Hematopoietic multipotent progenitor cell treated with erythropoietin and hydrocortisone succinate and interleukin-3 and kit ligand, for 6 days (in vitro differentiated cells): ENCODE measurements at regions not wholly inside any gene's neighbourhood (a gene's known extent, or its start where the extent isn't known, plus 50 kb on each side); places are given as distances from the start of the nearest gene placed in this dataset.
"Not testable (repeated sequence)": the region's sequence is repeated elsewhere in the genome, so short reads cannot be mapped to it uniquely, and the experiment has no call there.

Experiments
- DNase-seq: peaks from one replicate; pipeline ENCODE4 v3.0.0-alpha.2; 2015

GRCh38 chr4:126172126-126172525 lies 857.4 kb downstream of the FAT4 start:
- no peak for DNase-seq

- no peak for DNase-seq
These were observed 859.9 kb downstream of the FAT4 start for GRCh38 chr4:126174627-126175026.

DNA sequence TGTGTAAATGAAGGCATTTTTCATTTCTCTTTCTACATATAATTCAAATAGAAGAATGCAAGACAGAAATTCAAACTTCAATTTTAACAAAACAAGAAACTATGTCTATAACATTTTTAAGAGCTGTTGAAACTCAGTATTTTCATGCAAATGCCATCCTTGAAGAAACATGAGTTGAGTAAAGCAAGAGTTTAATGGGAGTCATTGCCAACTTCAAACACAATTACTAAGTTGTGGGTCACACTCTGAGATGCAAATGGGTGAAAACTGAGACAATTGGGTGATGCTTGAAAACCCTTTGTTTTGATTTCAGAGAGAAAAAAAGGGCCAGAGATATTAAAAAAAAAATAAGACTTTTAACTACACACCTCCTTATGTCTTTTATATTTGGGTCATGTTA lies 865.9 kb downstream of the FAT4 start:
- no peak for DNase-seq

DNA sequence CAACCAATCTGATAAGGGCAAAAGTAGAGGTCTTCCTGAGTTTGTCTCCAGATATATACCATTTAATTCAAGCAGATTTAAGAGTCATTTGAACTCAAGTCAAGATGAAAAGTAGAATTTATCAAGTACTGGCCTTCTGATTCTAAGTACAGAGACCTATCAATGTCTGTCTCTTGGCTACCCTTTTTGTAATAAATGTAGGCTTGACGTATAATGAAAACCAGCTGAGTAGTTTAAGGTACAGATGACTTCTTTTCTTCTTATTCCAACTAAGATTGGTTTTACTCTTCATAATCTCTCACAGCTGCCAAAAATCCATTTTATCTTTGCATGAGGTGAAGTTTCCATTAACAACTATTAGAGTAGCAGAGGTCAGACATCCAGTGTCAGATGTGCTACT lies 867.6 kb downstream of the FAT4 start:
- no peak for DNase-seq

GRCh38 chr4:126182786-126183185 lies 868.0 kb downstream of the FAT4 start:
- no peak for DNase-seq

- no peak for DNase-seq
These were observed 868.5 kb downstream of the FAT4 start for GRCh38 chr4:126183206-126183605.

- DNase-seq: no peak
These were observed 876.8 kb downstream of the FAT4 start for GRCh38 chr4:126191536-126191935.

DNA sequence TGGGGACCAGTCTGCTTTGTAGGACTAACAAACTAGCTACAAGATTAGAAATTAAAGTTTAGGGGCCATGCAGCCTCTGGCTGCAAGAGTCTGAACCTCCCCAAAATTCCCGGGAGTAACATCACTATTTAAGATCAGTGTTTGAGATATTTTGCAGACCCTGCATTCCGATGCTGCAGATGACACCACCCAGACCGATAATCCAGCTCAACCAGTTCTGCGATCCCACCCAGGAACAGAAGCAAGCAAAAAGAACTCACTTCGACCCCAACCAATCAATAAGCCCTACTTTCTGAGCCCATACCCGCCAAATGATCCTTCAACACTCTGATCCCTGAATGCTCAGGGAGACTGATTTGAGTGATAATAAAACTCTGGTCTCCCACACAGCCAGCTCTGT lies 877.8 kb downstream of the FAT4 start:
- DNase-seq: no peak

- not testable (repeated sequence) for DNase-seq
These were observed 886.7 kb downstream of the FAT4 start for GRCh38 chr4:126201251-126202138.

GRCh38 chr4:126202226-126202625 lies 887.5 kb downstream of the FAT4 start:
- DNase-seq: no peak

DNA sequence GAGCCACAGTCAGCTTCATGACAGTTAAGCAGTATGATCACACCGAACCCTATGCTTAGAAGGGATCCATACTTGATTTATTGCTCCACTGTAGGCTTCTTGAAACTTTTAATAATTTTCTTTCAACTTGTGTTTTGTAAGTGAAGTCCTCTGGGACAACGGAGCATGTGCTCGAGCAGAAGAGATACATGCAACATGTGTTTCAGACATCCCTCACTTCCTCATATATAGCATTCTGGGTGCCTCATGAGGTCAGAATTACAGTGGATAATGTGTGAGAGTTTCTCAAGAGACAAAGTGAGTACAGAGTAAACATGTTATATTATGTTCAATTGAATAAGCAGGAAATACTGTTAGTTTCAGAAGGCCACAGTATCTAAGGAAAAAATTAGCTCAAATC lies 893.2 kb downstream of the FAT4 start:
- DNase-seq: no peak

DNA sequence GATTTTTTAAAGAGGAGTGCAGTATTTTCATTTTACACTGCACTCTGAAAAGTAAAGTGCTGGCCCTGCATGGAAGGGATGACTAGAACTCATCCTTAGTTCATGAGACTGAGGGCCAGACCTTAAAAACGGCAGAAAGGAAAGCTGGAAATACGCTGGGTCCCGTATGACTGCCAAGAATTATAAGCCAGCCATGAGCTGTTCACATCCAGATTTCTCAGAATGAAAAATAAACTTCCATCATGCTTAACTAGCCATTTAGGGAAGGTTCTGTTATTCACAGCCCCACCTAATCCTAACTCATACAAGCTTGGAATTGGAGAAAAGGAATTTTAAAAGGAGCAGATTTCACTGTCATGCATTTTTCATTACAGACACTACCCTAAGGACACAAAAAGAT lies 894.4 kb downstream of the FAT4 start:
- DNase-seq: no peak

DNA sequence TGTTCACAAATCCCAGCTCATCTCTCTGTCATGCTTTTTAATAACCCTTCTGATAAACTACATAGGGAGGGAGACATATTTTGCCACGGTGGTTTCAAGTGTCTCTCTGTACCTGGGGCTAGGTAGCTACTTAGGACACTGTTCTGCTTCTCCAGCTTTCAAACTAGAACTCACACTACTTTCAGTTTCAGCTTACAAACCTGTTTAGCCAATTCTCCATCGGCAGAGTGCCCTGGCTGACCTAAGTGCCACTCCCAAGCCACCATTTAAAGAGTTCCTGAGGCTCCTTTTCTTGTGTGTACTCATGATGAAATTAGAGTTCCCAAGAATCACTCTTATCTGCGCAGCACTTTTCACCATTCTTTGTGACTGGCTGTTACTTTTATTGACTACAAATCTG lies 899.2 kb downstream of the FAT4 start:
- no peak for DNase-seq

DNA sequence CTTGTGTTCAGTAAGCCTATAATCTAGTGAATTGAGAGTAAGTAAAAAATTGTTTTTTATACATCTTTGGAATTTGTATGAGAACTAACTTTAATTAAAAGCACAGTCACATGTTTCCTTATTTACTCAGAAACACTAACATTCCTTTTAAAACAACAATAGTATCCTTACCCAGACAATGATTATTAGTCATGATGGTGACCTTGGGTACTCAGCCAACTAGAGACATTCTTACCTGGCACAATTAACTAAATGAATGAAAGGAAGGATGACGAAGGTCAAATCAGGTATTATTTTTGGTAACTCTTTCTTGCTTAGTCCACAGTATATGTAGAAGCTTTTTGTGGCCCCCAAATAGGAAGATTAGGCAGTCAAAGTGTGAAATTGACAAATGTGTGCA lies 901.0 kb downstream of the FAT4 start:
- DNase-seq: no peak

DNA sequence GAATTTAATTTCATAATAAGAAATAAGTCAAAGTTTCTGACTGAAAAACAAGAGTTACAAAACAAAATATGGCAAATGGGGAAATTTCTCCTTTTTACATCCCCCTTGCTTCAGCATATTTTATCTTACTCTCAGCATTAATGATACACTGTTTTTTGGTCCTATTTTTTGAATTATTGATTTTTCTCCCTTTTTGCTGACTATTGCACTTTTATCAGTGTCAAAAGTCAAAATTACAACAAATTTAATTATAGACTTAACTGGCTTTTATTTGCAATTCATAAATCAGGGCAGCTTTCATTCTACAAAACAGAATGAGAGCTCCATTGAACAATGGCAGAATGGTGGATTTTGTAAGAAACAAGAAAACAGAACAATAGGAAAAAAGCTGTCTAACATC lies 901.9 kb downstream of the FAT4 start:
- DNase-seq: no peak

DNA sequence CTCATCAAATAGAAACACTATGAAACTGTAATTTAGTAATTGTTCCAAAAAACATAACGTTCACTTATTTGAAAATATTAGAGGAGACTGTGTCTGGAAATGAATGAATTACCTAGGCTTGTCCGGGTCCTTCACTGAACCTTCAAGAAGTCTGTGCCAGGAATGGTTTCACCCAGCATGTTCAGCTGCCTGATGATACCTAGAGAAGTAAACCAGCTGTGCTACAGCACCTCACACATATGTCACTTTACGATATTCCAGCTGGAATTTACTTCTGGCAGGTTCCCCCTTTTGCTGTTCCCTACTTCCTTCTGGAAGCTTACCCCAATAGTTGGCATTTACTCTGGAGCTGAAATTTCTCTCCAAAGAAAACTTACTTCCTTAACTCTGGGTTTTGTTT lies 906.5 kb downstream of the FAT4 start:
- no peak for DNase-seq

DNA sequence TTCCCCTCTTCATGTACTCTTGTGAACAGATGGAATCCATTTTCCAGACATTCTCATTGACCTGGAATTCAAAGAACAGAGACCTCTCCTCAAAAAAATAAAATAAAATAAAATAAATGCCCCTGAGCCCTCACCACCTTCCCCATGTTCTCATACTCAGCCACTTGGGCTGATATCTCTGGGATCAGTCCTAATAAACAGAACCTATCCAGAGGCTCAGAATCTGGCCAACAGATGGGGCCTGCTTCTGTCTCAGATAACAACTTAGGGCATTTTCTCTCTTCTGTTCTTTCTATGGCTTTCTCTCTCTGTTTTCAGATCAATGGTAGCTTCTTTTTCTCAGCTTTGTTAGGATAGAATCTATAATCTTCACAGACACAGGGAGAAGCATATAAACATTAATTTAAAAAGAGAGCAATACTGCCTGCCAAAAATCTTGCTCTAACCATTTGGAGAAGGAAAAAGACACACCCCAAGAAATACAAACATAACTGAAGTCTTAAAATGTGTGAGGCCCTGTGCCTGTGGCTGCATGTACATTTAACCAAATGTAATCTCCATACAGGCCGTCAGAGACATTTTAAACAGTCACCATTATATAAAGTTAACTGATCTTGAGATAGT lies 907.1 kb downstream of the FAT4 start:
- DNase-seq: no peak

GRCh38 chr4:126223784-126224407 lies 909.1 kb downstream of the FAT4 start:
- DNase-seq: peak; percentile 42

GRCh38 chr4:126227428-126227827 lies 912.7 kb downstream of the FAT4 start:
- DNase-seq: no peak

GRCh38 chr4:126230269-126230668 lies 915.5 kb downstream of the FAT4 start:
- no peak for DNase-seq

- DNase-seq: no peak
These were observed 918.7 kb downstream of the FAT4 start for GRCh38 chr4:126233483-126233882.

- no peak for DNase-seq
These were observed 923.3 kb downstream of the FAT4 start for GRCh38 chr4:126238013-126238412.

- no peak for DNase-seq
These were observed 926.9 kb downstream of the FAT4 start for GRCh38 chr4:126241634-126242033.
